ENCODE measurements at regions not wholly inside any gene's neighbourhood (a gene's known extent, or its start where the extent isn't known, plus 50 kb on each side); places are given as distances from the start of the nearest gene placed in this dataset.

GRCh38 chr3:40593351-40593750 lies 68.6 kb downstream of the ZNF621 start:
- no peak overlapping the region for H3K27ac ChIP-seq (ENCODE audit: low read depth, low read length)
- H3K9ac ChIP-seq (ENCODE audit: low read length), result no peak overlapping the region
- H3K36me3 ChIP-seq (ENCODE audit: control insufficient read depth, insufficient read depth, low read length), result no peaks in the 10 kb centered on the region
- no peaks in the 10 kb centered on the region for H3K4me1 ChIP-seq (ENCODE audit: control insufficient read depth, insufficient read depth, low read length)
- H3K4me3 ChIP-seq (ENCODE audit: low read length), result no peak overlapping the region
- no peaks in the 10 kb centered on the region for H3K27me3 ChIP-seq (ENCODE audit: control insufficient read depth, insufficient read depth, low read length)

- Histone ChIP-seq H3K36me3 (ENCODE audit: control insufficient read depth, insufficient read depth, low read length) (no peaks in the 10 kb centered on the region), H3K4me3 (ENCODE audit: low read length) (no peak overlapping the region), H3K27me3 (ENCODE audit: control insufficient read depth, insufficient read depth, low read length) (no peaks in the 10 kb centered on the region), H3K27ac (ENCODE audit: low read depth, low read length) (no peak overlapping the region), H3K4me1 (ENCODE audit: control insufficient read depth, insufficient read depth, low read length) (no peaks in the 10 kb centered on the region), H3K9ac (ENCODE audit: low read length) (no peak overlapping the region)
These were observed 72.7 kb downstream of the ZNF621 start for GRCh38 chr3:40597441-40597840.

- no peaks in the 10 kb centered on the region for H3K27me3 ChIP-seq (ENCODE audit: control insufficient read depth, insufficient read depth, low read length)
- H3K9ac ChIP-seq (ENCODE audit: low read length), result no peak overlapping the region
- H3K27ac ChIP-seq (ENCODE audit: low read depth, low read length), result no peak overlapping the region
- no peak overlapping the region for H3K4me3 ChIP-seq (ENCODE audit: low read length)
- no peaks in the 10 kb centered on the region for H3K36me3 ChIP-seq (ENCODE audit: control insufficient read depth, insufficient read depth, low read length)
- H3K4me1 ChIP-seq (ENCODE audit: control insufficient read depth, insufficient read depth, low read length), result no peaks in the 10 kb centered on the region
These were observed 73.6 kb downstream of the ZNF621 start for GRCh38 chr3:40598338-40598737.

GRCh38 chr3:40598962-40599361 lies 74.2 kb downstream of the ZNF621 start:
- H3K4me1 ChIP-seq (ENCODE audit: control insufficient read depth, insufficient read depth, low read length), result no peaks in the 10 kb centered on the region

GRCh38 chr3:40602778-40603385 lies 78.1 kb downstream of the ZNF621 start:
- no peak overlapping the region for H3K27ac ChIP-seq (ENCODE audit: low read depth, low read length)
- H3K4me3 ChIP-seq (ENCODE audit: low read length), result no peak overlapping the region
- no peaks in the 10 kb centered on the region for H3K27me3 ChIP-seq (ENCODE audit: control insufficient read depth, insufficient read depth, low read length)
- no peaks in the 10 kb centered on the region for H3K36me3 ChIP-seq (ENCODE audit: control insufficient read depth, insufficient read depth, low read length)
- no peaks in the 10 kb centered on the region for H3K4me1 ChIP-seq (ENCODE audit: control insufficient read depth, insufficient read depth, low read length)
- no peak overlapping the region for H3K9ac ChIP-seq (ENCODE audit: low read length)

More at GRCh38 chr3:40598962-40599361, 74.2 kb downstream of the ZNF621 start:
- no peaks in the 10 kb centered on the region for H3K36me3 ChIP-seq (ENCODE audit: control insufficient read depth, insufficient read depth, low read length)
- H3K4me3 ChIP-seq (ENCODE audit: low read length), result no peak overlapping the region
- no peak overlapping the region for H3K9ac ChIP-seq (ENCODE audit: low read length)
- no peak overlapping the region for H3K27ac ChIP-seq (ENCODE audit: low read depth, low read length)
- H3K27me3 ChIP-seq (ENCODE audit: control insufficient read depth, insufficient read depth, low read length), result no peaks in the 10 kb centered on the region

GRCh38 chr3:40605960-40606359 lies 81.2 kb downstream of the ZNF621 start:
- H3K4me1 ChIP-seq (ENCODE audit: control insufficient read depth, insufficient read depth, low read length), result no peaks in the 10 kb centered on the region
- no peak overlapping the region for H3K4me3 ChIP-seq (ENCODE audit: low read length)
- H3K9ac ChIP-seq (ENCODE audit: low read length), result no peak overlapping the region
- H3K36me3 ChIP-seq (ENCODE audit: control insufficient read depth, insufficient read depth, low read length), result no peaks in the 10 kb centered on the region
- no peak overlapping the region for H3K27ac ChIP-seq (ENCODE audit: low read depth, low read length)
- H3K27me3 ChIP-seq (ENCODE audit: control insufficient read depth, insufficient read depth, low read length), result no peaks in the 10 kb centered on the region

GRCh38 chr3:40608091-40608490 lies 83.3 kb downstream of the ZNF621 start:
- H3K4me3 ChIP-seq (ENCODE audit: low read length), result no peak overlapping the region
- H3K9ac ChIP-seq (ENCODE audit: low read length), result no peak overlapping the region
- no peak overlapping the region for H3K27ac ChIP-seq (ENCODE audit: low read depth, low read length)
- no peaks in the 10 kb centered on the region for H3K36me3 ChIP-seq (ENCODE audit: control insufficient read depth, insufficient read depth, low read length)
- no peaks in the 10 kb centered on the region for H3K27me3 ChIP-seq (ENCODE audit: control insufficient read depth, insufficient read depth, low read length)
- H3K4me1 ChIP-seq (ENCODE audit: control insufficient read depth, insufficient read depth, low read length), result no peaks in the 10 kb centered on the region

- Histone ChIP-seq H3K4me1 (ENCODE audit: control insufficient read depth, insufficient read depth, low read length) (no peaks in the 10 kb centered on the region), H3K27me3 (ENCODE audit: control insufficient read depth, insufficient read depth, low read length) (peaks cover 1% of the 10 kb centered on the region), H3K9ac (ENCODE audit: low read length) (no peak overlapping the region), H3K4me3 (ENCODE audit: low read length) (no peak overlapping the region), H3K27ac (ENCODE audit: low read depth, low read length) (no peak overlapping the region), H3K36me3 (ENCODE audit: control insufficient read depth, insufficient read depth, low read length) (no peaks in the 10 kb centered on the region)
These were observed 88.5 kb downstream of the ZNF621 start for GRCh38 chr3:40613306-40613705.

- H3K9ac ChIP-seq (ENCODE audit: low read length), result no peak overlapping the region
- peak overlapping the region; percentile 6 for H3K4me3 ChIP-seq (ENCODE audit: low read length)
- H3K27ac ChIP-seq (ENCODE audit: low read depth, low read length), result no peak overlapping the region
- no peaks in the 10 kb centered on the region for H3K36me3 ChIP-seq (ENCODE audit: control insufficient read depth, insufficient read depth, low read length)
- H3K4me1 ChIP-seq (ENCODE audit: control insufficient read depth, insufficient read depth, low read length), result no peaks in the 10 kb centered on the region
- peaks cover 1% of the 10 kb centered on the region for H3K27me3 ChIP-seq (ENCODE audit: control insufficient read depth, insufficient read depth, low read length)
These were observed 90.6 kb downstream of the ZNF621 start for GRCh38 chr3:40615110-40615915.

- Histone ChIP-seq H3K27me3 (ENCODE audit: control insufficient read depth, insufficient read depth, low read length) (peaks cover 1% of the 10 kb centered on the region), H3K36me3 (ENCODE audit: control insufficient read depth, insufficient read depth, low read length) (no peaks in the 10 kb centered on the region), H3K27ac (ENCODE audit: low read depth, low read length) (no peak overlapping the region), H3K4me3 (ENCODE audit: low read length) (no peak overlapping the region), H3K4me1 (ENCODE audit: control insufficient read depth, insufficient read depth, low read length) (no peaks in the 10 kb centered on the region), H3K9ac (ENCODE audit: low read length) (no peak overlapping the region)
These were observed 91.4 kb downstream of the ZNF621 start for GRCh38 chr3:40615918-40616819.

- Histone ChIP-seq H3K27ac (ENCODE audit: low read depth, low read length) (no peak overlapping the region), H3K27me3 (ENCODE audit: control insufficient read depth, insufficient read depth, low read length) (peaks cover 1% of the 10 kb centered on the region), H3K4me3 (ENCODE audit: low read length) (no peak overlapping the region), H3K9ac (ENCODE audit: low read length) (no peak overlapping the region), H3K4me1 (ENCODE audit: control insufficient read depth, insufficient read depth, low read length) (no peaks in the 10 kb centered on the region), H3K36me3 (ENCODE audit: control insufficient read depth, insufficient read depth, low read length) (no peaks in the 10 kb centered on the region)
These were observed 92.3 kb downstream of the ZNF621 start for GRCh38 chr3:40617084-40617483.

- no peak overlapping the region for H3K4me3 ChIP-seq (ENCODE audit: low read length)
- no peak overlapping the region for H3K9ac ChIP-seq (ENCODE audit: low read length)
- H3K27ac ChIP-seq (ENCODE audit: low read depth, low read length), result no peak overlapping the region
- H3K4me1 ChIP-seq (ENCODE audit: control insufficient read depth, insufficient read depth, low read length), result no peaks in the 10 kb centered on the region
- H3K27me3 ChIP-seq (ENCODE audit: control insufficient read depth, insufficient read depth, low read length), result peaks cover 1% of the 10 kb centered on the region
- H3K36me3 ChIP-seq (ENCODE audit: control insufficient read depth, insufficient read depth, low read length), result no peaks in the 10 kb centered on the region
These were observed 93.4 kb downstream of the ZNF621 start for GRCh38 chr3:40618158-40618557.
